Anterior cingulate cortex (tissue), 58 donors: ENCODE measurements at regions not wholly inside any gene's neighbourhood (a gene's known extent, or its start where the extent isn't known, plus 50 kb on each side); places are given as distances from the start of the nearest gene placed in this dataset.

Experiments
- DNase-seq, 58 donors: peaks; one replicate each; lab custom pipeline; 2025; lab: John Stamatoyannopoulos, UW

DNA sequence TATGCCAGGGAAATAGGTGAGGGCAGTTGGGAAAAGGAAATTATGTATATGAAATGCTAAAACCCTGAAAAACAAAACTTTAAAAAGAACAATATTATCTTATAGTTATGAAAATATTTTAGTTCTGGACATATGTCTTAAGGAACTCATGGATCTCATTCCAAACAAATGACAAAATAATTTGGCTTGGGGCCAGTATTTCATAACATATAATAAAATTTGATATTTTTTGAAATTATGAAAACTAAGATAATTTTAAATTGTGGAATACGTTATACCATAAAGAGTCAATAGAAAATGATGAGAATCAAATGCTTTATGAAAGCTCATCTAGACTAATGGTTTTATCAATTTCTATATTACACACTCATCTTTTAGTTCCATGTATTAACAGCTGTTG, 173.8 kb upstream of the DCN start:
- DNase-seq, result no peak

DNA sequence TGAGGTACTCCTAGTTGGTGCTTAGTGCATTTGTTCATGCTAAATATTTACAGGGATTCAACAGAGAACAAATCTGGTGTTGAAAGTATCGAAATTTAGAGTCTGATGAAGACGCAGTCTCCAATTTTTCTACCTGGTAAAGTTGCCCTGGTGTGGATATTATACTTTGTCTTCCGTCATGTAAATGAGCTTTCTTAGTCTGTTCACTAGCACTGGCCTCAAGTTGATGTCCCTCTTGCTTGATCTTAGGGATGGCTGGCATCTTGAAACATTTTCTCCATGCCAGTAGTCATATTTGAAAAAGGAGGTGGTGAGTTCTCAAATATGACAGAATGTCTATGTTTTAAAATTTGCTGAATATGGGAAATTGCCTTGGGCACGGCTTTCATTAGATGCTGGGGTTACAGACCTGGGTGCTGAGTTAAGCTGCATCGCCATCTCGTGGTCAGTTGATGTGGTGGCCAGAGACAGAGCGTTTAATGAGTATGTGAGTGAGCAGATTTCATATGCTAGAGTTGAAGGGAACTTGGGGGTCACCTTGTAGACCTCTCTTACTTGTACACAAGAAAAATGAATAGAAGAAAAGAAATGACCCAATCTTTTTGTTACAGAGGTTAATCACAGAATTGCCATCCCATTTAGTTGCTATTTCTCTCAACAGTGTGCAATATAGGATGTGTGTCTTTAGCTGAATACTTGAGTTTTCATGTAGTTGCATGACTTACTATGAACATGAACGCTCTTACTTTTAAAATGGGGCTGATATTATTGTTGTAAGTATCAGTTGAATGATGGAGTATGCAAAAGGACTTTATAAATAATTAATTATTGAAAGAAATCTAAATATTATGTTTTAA, 172.8 kb upstream of the DCN start:
- DNase-seq, result peak in 48 of 58 donors; percentile 2 to 70 (median 25)

DNA sequence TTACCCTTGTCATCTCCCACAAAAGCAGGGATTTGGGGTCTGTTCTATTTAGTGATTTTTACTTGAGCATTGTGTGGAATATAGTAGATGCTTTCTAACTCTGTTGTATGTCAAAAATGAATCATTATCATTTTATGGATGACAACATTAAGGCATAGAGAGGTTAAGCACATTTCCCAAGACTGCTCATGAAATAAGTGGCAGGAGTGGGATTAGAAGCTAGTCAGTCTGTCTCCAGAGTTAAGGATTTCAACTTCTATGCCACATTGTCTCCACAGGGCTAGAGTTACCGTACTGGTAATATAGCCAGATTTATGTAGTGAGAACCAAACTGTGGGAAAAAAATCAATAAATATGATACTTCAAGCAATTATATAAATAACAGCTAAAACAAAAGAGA, 170.6 kb upstream of the DCN start:
- DNase-seq, result no peak

DNA sequence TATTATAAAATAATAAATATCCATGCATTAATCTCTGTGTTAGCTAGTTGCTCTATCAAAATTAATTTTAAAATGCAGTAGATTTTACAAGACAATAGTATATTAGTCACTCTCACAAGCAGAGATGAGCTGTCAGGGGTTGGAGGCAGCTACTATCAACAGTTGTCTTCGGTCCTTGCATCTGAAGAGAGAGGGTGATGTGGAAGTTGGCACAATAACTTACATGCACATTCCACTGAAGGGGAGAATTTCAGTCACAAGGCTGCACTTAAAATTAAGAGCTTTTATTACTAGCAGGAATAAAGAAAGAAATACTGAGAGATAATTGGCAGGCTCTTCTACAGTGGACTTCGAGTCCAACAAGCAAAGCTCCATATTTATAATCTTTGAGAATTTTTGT, 166.9 kb upstream of the DCN start:
- DNase-seq, result no peak

DNA sequence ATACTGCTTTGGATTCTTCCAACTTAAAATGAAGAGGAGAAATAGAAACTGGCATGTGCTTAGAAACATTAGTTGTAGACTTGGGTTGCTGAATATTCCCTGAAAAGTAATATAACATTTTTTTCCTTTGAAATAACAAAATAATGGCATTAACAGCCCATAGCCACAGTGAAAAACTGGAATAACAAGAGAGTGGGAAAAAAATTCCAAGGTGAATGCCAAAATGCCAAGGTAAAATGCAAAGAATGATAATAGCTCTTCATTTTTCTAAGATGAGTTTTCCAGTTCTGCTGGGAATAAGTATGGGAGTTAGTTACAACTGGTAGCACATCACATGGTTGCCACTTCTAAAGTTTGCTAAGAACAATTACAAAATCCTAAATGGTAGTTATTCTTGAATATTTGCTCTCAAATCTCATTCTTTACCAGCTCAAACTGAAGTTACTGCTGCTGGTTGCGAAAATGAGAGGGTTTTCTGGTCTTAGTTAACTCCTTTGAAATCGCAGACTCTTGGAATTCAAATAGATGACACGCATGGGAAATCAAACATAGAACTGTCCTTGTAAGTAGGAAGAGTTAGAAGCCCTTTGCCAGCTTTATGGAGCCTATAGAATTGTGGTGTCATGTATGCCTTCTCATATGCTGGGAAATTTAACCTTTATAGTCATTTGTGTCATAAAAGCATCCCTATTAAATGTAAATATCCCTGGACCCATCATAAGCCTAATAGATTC, 165.0 kb upstream of the DCN start:
- DNase-seq, result no peak

DNA sequence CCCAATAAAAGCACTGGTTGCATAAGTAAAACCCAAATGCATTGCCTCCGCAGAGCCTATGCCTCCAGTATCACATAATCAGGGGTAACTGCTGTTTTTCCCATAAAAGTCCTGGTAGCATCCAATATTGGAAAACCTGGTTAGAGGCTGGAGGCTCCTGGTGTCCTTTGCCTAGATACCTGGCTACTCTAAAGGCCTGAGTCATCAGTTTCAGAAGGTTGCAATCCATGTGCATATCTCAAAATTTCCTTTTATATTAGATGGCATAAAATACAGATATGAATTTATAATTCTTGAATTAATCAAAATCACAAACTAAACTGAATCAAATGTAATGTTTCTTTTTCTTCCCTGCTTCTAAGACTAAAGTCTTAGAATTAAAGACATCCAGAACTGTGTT, 164.2 kb upstream of the DCN start:
- no peak for DNase-seq

DNA sequence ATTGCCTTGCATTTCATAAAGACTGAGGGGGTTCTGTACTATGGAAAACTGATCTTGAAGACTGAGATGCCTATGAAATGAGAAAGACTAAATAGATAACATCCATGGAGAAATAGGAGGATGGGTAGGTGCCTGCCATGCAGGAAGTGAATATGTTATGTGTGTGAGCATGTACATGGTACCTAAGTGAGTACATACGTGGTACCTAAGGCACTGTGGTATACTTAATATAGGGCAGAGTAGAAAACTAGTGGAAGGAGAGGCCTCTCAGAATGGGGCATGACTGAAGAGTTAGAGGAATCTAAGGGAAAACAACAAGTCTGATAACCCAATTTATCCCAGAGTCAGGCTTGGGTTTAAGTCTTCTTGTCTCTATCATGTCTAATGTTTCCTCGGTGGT, 161.8 kb upstream of the DCN start:
- no peak for DNase-seq

DNA sequence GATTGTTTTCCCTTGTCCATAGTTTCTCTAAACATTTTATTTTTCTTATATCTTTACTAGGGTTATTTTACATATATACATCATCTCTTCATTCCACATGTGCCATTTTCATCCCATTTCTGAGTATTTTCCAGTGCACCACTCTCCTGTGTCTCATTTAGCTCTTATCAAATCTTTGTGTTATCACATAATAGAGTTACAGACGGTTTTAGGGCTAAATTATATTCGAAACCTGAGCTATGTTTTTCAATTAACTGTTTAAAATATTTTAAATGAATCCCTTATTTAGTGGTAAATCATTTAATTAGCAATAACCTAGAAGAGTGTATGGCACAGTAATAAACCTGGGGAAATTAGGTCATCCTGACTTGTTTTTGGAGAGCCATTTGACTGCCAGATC, 160.4 kb upstream of the DCN start:
- no peak for DNase-seq

DNA sequence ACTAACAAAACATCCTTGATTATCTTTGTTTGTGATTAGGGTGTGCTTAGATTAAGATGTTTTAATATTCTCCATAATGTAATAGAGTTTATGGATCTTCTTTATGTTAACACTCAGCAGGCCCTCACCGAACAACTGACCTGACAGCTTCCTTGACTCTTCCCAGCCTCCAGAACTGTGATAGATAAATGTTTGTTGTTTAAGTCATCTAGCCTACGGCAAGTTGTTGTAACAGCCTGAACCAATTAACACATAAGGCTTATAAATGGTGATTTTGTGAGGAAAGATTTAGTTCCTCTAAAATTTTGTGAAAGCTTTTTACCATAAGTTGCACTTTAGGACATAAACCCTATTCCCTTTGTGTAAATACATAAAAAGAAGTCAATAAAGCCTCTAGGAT, 156.5 kb upstream of the DCN start:
- no peak for DNase-seq

DNA sequence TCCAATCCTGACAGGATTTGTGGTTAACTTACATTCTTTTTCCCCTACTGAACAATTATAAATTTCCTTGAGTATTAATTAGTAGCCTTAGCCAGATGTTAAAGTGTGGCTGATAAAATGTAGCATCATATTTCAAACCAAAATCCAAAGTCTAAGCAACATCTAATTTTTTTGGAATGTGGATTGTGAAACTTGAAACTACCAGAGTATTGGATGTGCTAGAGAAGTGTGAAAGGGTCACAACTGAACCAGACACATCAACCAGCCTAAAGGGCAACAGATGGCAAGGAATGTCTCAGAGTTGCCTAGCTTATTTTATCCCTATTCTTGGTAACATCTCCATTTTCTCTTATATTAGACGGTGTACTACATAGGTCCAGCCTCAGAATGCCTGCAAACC, 153.1 kb upstream of the DCN start:
- DNase-seq, result no peak

DNA sequence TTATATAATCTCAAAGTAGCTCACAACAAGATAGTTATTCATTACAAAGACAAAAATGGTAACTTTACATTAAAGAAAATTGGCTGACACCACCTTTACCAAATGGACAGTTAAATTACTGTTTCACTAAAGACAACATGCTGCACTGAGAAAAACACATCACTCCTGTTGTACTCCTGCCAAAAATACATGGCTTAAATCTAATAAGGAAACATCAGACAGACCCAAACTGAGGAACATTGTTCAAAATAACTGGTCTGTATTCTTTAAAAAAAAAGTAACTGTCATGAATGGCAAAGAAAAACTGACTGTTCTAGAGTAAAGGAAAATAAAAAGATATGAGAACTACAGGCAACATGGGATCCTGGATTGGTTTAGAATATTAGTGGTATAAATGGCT, 151.3 kb upstream of the DCN start:
- no peak for DNase-seq

DNA sequence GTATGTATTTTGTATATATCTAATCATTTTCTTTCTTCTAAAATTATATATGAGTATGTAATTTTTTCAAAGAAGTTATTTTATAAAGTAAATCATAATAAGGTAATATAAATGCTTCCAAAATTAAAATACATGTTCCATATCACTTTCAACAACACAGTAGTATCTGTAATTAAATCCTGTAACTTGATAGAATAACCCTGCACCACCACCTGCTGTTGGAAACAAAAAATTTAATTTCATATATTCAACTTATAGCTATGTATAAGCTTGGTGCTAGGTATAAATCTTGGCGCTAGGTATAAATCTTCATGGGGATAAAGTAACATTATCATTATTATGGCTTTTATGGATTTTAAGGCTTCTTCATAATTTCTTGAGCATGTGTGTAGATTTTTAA, 149.7 kb upstream of the DCN start:
- no peak for DNase-seq

DNA sequence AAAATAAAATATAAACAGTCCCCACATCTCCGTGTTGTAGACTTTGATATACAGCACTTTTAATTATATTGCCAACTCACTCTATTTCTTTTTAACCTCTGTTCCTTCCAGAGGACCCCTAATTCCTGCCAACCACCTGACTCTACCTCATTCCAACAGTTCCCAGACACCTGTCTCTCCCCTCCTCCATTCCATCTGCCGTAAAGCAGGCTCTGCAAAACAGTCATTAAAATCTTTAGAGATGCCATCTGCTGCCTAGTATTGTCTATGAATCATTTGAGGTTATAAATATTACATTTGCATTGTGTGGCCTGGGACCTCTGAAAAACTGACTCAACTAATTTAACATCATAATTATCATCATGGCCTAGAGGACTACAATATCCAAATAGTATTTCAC, 148.8 kb upstream of the DCN start:
- DNase-seq, result no peak

DNA sequence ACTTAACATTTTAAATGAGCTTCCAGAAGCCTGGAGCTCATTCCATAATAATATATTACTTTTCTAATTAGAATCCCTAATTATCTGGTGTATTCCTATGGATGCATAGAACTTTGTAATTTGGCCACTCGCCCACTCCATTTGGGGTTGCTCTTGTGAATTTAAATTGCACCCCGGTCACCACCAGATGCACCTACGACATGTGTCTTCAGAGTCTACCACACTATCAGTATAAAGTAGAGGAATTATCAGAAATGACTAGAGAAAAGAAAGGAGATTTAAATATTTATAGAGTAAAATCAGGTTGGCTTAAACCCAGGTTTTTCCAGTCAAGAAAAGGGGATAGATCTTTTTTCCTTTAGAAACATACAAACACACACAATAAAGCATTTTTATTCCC, 145.8 kb upstream of the DCN start:
- DNase-seq, result no peak

DNA sequence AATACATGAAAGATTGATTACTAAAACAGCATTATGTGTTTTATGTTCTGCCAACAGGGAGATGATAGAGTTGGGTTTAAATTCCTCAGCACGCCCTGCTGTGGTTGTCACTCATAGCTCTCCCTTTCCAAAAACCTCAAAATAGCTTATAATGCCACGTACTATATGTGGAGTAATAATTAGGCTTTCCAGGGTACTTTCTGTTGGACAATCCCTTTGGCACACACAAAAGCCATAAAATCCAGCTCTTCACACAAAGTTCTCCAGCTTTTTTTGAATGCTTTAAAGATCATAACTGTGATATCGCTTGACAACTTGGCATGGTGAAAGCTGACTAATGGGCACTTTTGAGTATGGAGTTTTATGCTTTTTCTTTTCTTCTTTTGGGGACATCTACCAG, 145.3 kb upstream of the DCN start:
- no peak for DNase-seq

DNA sequence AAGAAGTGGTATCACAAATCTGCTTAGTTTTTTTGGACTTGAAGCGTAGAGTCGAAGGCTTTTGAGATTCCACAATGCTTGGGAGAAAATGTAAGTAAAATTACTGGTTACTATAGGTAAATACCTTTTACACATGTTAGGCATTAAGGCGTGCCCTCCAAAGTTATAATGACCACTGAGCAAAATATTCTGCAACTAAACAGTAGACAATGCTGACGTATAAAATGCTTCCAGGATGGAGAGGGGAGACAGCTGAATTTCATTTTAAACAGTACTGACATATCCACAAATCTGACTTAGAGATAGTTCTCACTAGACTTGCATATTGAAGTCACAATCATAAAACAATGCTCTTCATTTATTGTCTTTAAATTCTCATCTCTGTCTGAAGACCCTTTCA, 144.5 kb upstream of the DCN start:
- DNase-seq, result no peak

DNA sequence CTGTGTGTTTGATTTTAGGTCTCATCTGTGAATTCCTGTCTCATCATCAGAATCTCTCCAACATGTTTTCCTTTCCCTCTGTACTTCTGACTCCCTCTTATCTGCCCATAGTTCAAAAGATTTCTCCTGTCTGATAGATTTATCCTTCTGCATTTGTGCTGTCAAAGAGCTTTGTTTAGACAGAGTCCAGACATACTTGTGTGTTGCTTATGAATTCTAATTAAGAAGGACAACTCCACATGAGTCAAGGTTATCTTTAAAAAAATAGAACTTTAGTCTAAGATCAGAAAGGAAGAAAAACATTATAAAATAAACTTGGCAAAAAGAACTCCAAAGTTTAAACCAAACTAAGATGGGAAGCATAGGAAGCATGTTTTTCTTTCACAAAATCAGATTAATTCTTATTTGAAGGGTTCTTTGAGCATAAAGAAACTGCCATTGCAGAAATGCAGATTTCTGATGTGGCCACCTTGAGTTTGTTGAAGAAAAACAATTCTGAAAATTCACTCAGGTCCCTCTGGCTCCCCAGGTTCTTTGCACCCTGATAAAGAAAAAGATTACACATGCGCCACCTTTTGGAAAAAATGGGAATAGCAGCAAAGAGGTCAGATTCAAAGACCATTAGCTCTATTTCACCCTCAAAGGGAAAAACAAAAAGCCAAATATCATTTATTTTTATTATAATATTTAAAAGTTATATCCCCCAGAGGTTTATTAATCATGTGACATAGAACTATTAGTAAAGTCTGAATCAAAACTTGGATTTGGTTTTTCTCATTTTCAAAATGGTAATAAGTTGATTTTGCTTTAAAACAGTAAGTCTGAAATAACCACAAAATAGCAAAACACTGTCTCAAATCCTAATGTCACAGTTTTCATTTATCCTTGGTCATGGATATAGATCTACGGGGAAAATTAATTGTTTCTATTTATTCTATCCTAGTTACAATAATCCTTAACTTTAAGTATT, 143.7 kb upstream of the DCN start:
- DNase-seq, result peak in 12 of 58 donors; percentile 0 to 57 (median 8)

DNA sequence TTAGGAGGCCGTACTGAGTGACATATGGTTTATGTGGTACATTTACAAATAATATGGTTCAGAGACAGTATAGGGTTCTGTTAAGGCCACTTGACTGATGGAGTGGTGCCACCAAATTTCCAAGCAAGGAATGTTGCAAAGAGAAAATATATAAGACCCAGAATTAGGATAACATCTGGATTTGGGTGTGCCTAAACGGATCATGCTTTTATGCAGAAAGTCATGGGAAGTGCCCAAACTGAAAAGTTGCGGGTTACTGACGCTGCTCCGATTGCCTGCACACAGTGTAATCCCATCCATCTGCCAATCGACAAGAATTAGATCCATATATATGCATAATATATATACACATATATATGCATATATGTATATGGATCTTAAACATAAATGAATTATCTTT, 138.4 kb upstream of the DCN start:
- DNase-seq, result no peak

DNA sequence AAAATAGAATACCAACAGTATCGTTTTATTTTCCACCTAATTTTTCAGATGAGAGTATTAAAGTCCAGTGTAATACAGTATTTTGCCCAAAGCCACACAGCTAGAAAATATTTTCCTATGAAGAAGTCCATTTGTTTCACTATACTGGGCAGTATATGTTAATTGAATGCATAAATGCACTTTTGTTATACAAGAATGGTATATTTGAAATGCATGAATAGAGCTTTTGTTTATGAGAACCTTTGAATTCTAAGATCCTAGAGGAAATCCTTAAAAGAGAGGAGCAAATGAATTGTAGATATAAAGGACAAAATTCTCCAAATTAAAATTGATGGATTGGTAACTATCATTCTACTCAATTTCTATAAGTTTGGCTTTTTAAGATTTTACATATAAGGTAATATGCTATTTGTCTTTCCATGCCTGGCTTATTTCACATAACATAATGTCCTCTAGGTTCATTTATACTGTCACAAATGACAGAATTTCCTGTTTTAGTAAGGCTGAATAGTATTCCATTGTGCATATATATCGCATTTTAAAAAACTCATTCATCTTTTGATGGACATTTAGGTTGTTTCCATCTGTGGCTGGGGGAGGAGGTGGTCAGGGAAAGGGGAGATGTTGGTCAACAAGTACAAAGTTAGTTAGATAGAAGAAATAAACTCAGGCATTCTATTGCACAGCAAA, 136.6 kb upstream of the DCN start:
- DNase-seq, result no peak

DNA sequence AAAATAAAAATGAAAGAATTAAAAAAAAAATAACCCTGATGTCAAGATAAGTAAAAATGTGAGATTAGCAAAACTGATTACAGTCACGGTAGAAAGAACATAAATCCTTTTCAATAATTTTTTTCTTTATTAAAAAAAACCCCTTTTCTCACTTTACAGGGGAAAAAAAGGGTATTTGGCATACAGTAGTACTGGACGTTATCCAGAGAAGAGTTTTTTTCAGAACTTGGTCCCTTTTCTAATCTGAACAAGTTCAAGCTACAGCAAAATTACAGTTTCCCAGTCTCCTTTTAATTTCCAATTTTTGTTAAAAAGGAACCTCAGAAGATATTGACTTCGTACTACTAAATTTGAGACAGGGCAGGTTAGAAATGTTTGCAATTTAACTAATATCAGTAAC, 134.7 kb upstream of the DCN start:
- no peak for DNase-seq
